Liver (tissue), 3 donors: ENCODE measurements at regions not wholly inside any gene's neighbourhood (a gene's known extent, or its start where the extent isn't known, plus 50 kb on each side); places are given as distances from the start of the nearest gene placed in this dataset.

ENCODE experiments used
- ATF3 ChIP-seq: IDR thresholded peaks from 2 replicates; pipeline ENCODE4 v1.6.1; 2016; ENCODE audit warnings: antibody characterized with exemption
- CTCF ChIP-seq: fragments of 150-350 bp; IDR thresholded peaks from 2 replicates; pipeline ENCODE4 v1.5.1; 2017; ENCODE audit warnings: improper control_type of control experiment, low read depth, low read length; ENCODE audit not compliant: missing input control
- EGR1 ChIP-seq, 2 donors: IDR thresholded peaks; 2 replicates each; pipeline ENCODE4 v1.6.1; 2016 to 2018; ENCODE audit warnings: antibody characterized with exemption in 2 of 2, low read depth in 2 of 2
- FOXA1 ChIP-seq: IDR thresholded peaks from 2 replicates; pipeline ENCODE4 v1.6.1; 2016; ENCODE audit warnings: antibody characterized with exemption
- GABPA ChIP-seq, 2 donors: IDR thresholded peaks in 1 of 2; conservative IDR thresholded peaks in 1 of 2; 2 replicates each; pipeline ENCODE4 v1.6.1; 2016; ENCODE audit warnings: antibody characterized with exemption in 2 of 2, mild to moderate bottlenecking in 1 of 2, moderate library complexity in 1 of 2
- HNF4A ChIP-seq, 2 donors: conservative IDR thresholded peaks; 2 replicates each; pipeline ENCODE4 v1.6.1; 2016; ENCODE audit warnings: antibody characterized with exemption in 2 of 2, mild to moderate bottlenecking in 2 of 2
- JUND ChIP-seq, 2 donors: IDR thresholded peaks; 2 replicates each; pipeline ENCODE4 v1.6.1; 2016; ENCODE audit warnings: antibody characterized with exemption in 2 of 2
- MAX ChIP-seq: IDR thresholded peaks from 2 replicates; pipeline ENCODE4 v1.6.1; 2016; ENCODE audit warnings: antibody characterized with exemption
- RAD21 ChIP-seq, 2 donors: IDR thresholded peaks; 2 replicates each; pipeline ENCODE4 v1.6.1; 2016; ENCODE audit warnings: antibody characterized with exemption in 2 of 2, mild to moderate bottlenecking in 2 of 2
- REST ChIP-seq: IDR thresholded peaks from 2 replicates; pipeline ENCODE4 v1.6.1; 2016; ENCODE audit warnings: antibody characterized with exemption, mild to moderate bottlenecking
- SP1 ChIP-seq: IDR thresholded peaks from 2 replicates; pipeline ENCODE4 v1.6.1; 2018; ENCODE audit warnings: antibody characterized with exemption, mild to moderate bottlenecking
- TAF1 ChIP-seq: conservative IDR thresholded peaks from 2 replicates; pipeline ENCODE4 v1.6.1; 2016; ENCODE audit warnings: antibody characterized with exemption, mild to moderate bottlenecking
- TF ChIP-seq, protein P1 (sequence below): IDR thresholded peaks from 2 replicates; pipeline ENCODE4 v1.6.1; 2016; ENCODE audit warnings: antibody characterized with exemption
- donor health status: healthy.
- donor health status: healthy.

- TF ChIP-seq CTCF (no peak), FOXA1 (no peak), REST (no peak), SP1 (no peak), JUND (IDR thresholded peaks at IDR 0.05) (no peak), TAF1 (no peak), MAX (no peak), RAD21 (IDR thresholded peaks at IDR 0.05) (no peak), GABPA (IDR thresholded peaks at IDR 0.05 in 1 of 2, conservative IDR thresholded peaks at IDR 0.05 in 1 of 2) (no peak), EGR1 (IDR thresholded peaks at IDR 0.05; ENCODE audit: low read depth in 2 of 2) (no peak), HNF4A (conservative IDR thresholded peaks at IDR 0.05) (no peak), ATF3 (no peak)
- TF ChIP-seq, protein P1, sequence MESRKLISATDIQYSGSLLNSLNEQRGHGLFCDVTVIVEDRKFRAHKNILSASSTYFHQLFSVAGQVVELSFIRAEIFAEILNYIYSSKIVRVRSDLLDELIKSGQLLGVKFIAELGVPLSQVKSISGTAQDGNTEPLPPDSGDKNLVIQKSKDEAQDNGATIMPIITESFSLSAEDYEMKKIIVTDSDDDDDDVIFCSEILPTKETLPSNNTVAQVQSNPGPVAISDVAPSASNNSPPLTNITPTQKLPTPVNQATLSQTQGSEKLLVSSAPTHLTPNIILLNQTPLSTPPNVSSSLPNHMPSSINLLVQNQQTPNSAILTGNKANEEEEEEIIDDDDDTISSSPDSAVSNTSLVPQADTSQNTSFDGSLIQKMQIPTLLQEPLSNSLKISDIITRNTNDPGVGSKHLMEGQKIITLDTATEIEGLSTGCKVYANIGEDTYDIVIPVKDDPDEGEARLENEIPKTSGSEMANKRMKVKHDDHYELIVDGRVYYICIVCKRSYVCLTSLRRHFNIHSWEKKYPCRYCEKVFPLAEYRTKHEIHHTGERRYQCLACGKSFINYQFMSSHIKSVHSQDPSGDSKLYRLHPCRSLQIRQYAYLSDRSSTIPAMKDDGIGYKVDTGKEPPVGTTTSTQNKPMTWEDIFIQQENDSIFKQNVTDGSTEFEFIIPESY: no peak
Observed at GRCh38 chr5:27855491-27855890, 817.1 kb upstream of the CDH9 start.
